Liver (tissue), 8 donors: ENCODE measurements at regions not wholly inside any gene's neighbourhood (a gene's known extent, or its start where the extent isn't known, plus 50 kb on each side); places are given as distances from the start of the nearest gene placed in this dataset.

Source experiments
- DNase-seq: peaks from one replicate; pipeline ENCODE4 v3.0.0-alpha.2; 2017; ENCODE audit warnings: low spot score
- H3K27ac ChIP-seq, 2 donors: one replicate each; pipeline ENCODE4 v1.7.0; 2013; ENCODE audit warnings: inconsistent platforms in 2 of 2, low read length in 2 of 2, control low read depth in 1 of 2, low read depth in 1 of 2, mild to moderate bottlenecking in 1 of 2
- H3K27me3 ChIP-seq, 4 donors: one replicate each; pipeline versions ENCODE4 v1.6.1 to v1.7.0; 2013; ENCODE audit warnings: low read length in 3 of 4, inconsistent platforms in 1 of 4, mild to moderate bottlenecking in 1 of 4, moderate library complexity in 1 of 4; ENCODE audit not compliant: control insufficient read depth in 4 of 4, insufficient read depth in 4 of 4
- H3K36me3 ChIP-seq, 4 donors: one replicate each; pipeline versions ENCODE4 v1.6.1 to v1.7.0; 2013; ENCODE audit warnings: low read length in 3 of 4, mild to moderate bottlenecking in 3 of 4, low read depth in 1 of 4, moderate library complexity in 1 of 4; ENCODE audit not compliant: control insufficient read depth in 4 of 4, insufficient read depth in 3 of 4
- H3K4me1 ChIP-seq, 4 donors: one replicate each; pipeline versions ENCODE4 v1.6.1 to v1.7.0; 2013; ENCODE audit warnings: low read length in 3 of 4, mild to moderate bottlenecking in 3 of 4, moderate library complexity in 1 of 4; ENCODE audit not compliant: control insufficient read depth in 4 of 4, insufficient read depth in 4 of 4
- H3K4me3 ChIP-seq, 3 donors: one replicate each; pipeline versions ENCODE4 v1.6.1 to v1.7.0; 2013; ENCODE audit warnings: low read length in 3 of 3, control low read depth in 1 of 3, low read depth in 1 of 3, mild to moderate bottlenecking in 1 of 3
- H3K9ac ChIP-seq, 2 donors: one replicate each; pipeline ENCODE4 v1.7.0; 2013; ENCODE audit warnings: low read length in 2 of 2, mild to moderate bottlenecking in 2 of 2, moderate library complexity in 2 of 2, control low read depth in 1 of 2, low read depth in 1 of 2
- H3K9me3 ChIP-seq, 4 donors: one replicate each; pipeline versions ENCODE4 v1.6.1 to v1.7.0; 2013; ENCODE audit warnings: low read length in 3 of 4; ENCODE audit not compliant: control insufficient read depth in 4 of 4
- EGR1 ChIP-seq, 2 donors: IDR thresholded peaks; 2 replicates each; pipeline ENCODE4 v1.6.1; 2016 to 2018; ENCODE audit warnings: antibody characterized with exemption in 2 of 2, low read depth in 2 of 2
- FOXA1 ChIP-seq: IDR thresholded peaks from 2 replicates; pipeline ENCODE4 v1.6.1; 2016; ENCODE audit warnings: antibody characterized with exemption
- GABPA ChIP-seq, 2 donors: IDR thresholded peaks in 1 of 2; conservative IDR thresholded peaks in 1 of 2; 2 replicates each; pipeline ENCODE4 v1.6.1; 2016; ENCODE audit warnings: antibody characterized with exemption in 2 of 2, mild to moderate bottlenecking in 1 of 2, moderate library complexity in 1 of 2
- HNF4A ChIP-seq, 2 donors: conservative IDR thresholded peaks; 2 replicates each; pipeline ENCODE4 v1.6.1; 2016; ENCODE audit warnings: antibody characterized with exemption in 2 of 2, mild to moderate bottlenecking in 2 of 2
- HNF4G ChIP-seq: IDR thresholded peaks from 2 replicates; pipeline ENCODE4 v1.6.1; 2016; ENCODE audit warnings: antibody characterized with exemption
- RXRA ChIP-seq, 2 donors: IDR thresholded peaks; 2 replicates each; pipeline ENCODE4 v1.6.1; 2017 to 2018; ENCODE audit warnings: antibody characterized with exemption in 2 of 2, mild to moderate bottlenecking in 1 of 2
- SP1 ChIP-seq: IDR thresholded peaks from 2 replicates; pipeline ENCODE4 v1.6.1; 2018; ENCODE audit warnings: antibody characterized with exemption, mild to moderate bottlenecking
- YY1 ChIP-seq: IDR thresholded peaks from 2 replicates; pipeline ENCODE4 v1.6.1; 2016; ENCODE audit warnings: antibody characterized with exemption, mild to moderate bottlenecking
- WGBS: extraction: QIAGEN DNeasy Blood & Tissue Kit; methylation state at CpG from one replicate; pipeline ENCODE4 v1.1.7; 2013; 5-methylcytosine and 5-hydroxymethylcytosine counted together
- TF ChIP-seq, protein P1 (sequence below): fragments of 150-350 bp; IDR thresholded peaks from 2 replicates; pipeline ENCODE4 v1.5.1; 2017; ENCODE audit warnings: improper control_type of control experiment, low read depth, low read length; ENCODE audit not compliant: missing input control
- TF ChIP-seq, protein P2 (sequence below): IDR thresholded peaks from 2 replicates; pipeline ENCODE4 v1.6.1; 2016; ENCODE audit warnings: antibody characterized with exemption
- TF ChIP-seq, protein P3 (sequence below): IDR thresholded peaks from 2 replicates; pipeline ENCODE4 v1.6.1; 2016; ENCODE audit warnings: antibody characterized with exemption, mild to moderate bottlenecking
- TF ChIP-seq, protein P4 (sequence below): IDR thresholded peaks from 2 replicates; pipeline ENCODE4 v1.6.1; 2016; ENCODE audit warnings: antibody characterized with exemption
- donor health status: healthy.
- donor health status: healthy.
- donor health status: healthy.
- donor health status: healthy.
- donor health status: healthy.

DNA sequence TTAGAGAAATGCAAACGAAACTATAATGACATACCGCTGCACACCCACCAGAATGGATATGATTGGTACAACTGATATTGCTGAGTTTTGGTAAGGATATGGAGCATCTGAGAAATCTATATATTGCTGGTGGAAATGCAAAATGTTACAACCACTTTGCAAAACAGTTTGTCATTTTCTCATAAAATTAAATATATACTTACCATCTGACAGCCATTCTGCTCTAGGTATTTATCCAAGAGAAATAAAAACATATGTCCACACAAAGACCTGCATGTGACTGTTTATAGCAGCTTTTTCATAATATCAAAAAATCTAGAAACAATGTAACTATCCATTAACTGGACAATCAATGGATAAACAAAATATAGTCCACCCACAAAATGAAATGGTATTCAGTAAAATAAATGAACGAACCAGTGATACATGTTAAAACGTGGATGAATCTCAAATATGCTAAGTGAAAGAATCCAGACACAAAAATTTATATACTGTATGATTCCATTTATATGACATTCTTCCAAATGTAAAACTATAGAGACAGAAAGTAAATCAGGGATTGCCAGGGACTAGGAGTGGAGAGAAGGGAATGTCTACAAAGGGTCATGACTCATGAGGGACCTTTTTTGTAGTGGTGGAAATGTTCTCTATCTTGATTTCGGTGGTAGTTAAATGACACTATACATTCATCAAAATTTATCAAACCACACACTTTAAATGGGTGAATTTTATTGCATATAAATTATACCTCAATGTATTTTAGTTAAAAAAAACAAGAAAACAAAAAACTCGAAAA is 312.0 kb upstream of the GLI3 start:
- 72% methylated on average over 6 of the region's 6 CpGs for WGBS
- Histone ChIP-seq H3K36me3 (no peaks in the 10 kb centered on the region), H3K9me3 (peaks cover 0 to 3% (median under 1%) of the 10 kb centered on the region in 4 donors), H3K27ac (no peak overlapping the region), H3K4me1 (no peaks in the 10 kb centered on the region), H3K27me3 (no peaks in the 10 kb centered on the region), H3K9ac (no peak overlapping the region), H3K4me3 (no peak overlapping the region)
- no peak for TF ChIP-seq EGR1 (IDR thresholded peaks at IDR 0.05; ENCODE audit: low read depth in 2 of 2)
- no peak for DNase-seq

DNA sequence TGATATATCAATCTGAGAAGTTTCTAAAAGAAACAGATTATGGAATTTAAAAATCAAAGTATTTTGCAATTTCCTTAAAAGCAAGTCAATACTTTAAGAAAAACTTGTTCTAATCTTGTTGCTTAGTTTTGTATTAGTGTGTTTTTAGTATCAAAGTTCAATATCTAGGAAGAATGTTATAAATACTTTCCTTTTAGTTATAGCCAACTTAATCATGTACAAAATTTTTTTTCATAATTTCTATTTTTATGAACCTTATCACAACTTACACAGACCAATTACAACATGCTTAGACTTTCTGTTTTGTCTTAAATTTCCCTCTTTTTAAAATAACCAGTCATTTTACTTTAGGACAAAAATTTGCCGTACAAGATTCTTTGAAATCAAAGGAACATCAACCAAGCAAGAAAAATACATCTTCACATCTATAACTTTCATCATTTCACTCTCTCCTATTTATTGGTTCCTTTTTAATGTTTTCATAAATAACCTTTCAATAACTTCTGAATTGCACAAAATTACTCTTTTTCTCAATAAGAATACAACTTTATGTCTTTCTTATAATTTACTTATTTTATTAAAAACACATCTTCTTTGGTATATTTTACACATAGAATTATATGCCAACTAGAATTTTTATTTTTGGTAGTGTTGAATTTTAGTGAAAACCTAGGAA is 308.2 kb upstream of the GLI3 start:
- 71% methylated on average over 1 of the region's 1 CpG for WGBS
- H3K27me3 ChIP-seq: no peaks in the 10 kb centered on the region
- TF ChIP-seq HNF4G (no peak), RXRA (IDR thresholded peaks at IDR 0.05) (no peak), YY1 (no peak), HNF4A (conservative IDR thresholded peaks at IDR 0.05) (no peak), SP1 (no peak), FOXA1 (no peak), GABPA (IDR thresholded peaks at IDR 0.05 in 1 of 2, conservative IDR thresholded peaks at IDR 0.05 in 1 of 2) (no peak)
- TF ChIP-seq, protein P1, sequence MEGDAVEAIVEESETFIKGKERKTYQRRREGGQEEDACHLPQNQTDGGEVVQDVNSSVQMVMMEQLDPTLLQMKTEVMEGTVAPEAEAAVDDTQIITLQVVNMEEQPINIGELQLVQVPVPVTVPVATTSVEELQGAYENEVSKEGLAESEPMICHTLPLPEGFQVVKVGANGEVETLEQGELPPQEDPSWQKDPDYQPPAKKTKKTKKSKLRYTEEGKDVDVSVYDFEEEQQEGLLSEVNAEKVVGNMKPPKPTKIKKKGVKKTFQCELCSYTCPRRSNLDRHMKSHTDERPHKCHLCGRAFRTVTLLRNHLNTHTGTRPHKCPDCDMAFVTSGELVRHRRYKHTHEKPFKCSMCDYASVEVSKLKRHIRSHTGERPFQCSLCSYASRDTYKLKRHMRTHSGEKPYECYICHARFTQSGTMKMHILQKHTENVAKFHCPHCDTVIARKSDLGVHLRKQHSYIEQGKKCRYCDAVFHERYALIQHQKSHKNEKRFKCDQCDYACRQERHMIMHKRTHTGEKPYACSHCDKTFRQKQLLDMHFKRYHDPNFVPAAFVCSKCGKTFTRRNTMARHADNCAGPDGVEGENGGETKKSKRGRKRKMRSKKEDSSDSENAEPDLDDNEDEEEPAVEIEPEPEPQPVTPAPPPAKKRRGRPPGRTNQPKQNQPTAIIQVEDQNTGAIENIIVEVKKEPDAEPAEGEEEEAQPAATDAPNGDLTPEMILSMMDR: no peak
- TF ChIP-seq, protein P2, sequence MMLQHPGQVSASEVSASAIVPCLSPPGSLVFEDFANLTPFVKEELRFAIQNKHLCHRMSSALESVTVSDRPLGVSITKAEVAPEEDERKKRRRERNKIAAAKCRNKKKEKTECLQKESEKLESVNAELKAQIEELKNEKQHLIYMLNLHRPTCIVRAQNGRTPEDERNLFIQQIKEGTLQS: no peak
- TF ChIP-seq, protein P3, sequence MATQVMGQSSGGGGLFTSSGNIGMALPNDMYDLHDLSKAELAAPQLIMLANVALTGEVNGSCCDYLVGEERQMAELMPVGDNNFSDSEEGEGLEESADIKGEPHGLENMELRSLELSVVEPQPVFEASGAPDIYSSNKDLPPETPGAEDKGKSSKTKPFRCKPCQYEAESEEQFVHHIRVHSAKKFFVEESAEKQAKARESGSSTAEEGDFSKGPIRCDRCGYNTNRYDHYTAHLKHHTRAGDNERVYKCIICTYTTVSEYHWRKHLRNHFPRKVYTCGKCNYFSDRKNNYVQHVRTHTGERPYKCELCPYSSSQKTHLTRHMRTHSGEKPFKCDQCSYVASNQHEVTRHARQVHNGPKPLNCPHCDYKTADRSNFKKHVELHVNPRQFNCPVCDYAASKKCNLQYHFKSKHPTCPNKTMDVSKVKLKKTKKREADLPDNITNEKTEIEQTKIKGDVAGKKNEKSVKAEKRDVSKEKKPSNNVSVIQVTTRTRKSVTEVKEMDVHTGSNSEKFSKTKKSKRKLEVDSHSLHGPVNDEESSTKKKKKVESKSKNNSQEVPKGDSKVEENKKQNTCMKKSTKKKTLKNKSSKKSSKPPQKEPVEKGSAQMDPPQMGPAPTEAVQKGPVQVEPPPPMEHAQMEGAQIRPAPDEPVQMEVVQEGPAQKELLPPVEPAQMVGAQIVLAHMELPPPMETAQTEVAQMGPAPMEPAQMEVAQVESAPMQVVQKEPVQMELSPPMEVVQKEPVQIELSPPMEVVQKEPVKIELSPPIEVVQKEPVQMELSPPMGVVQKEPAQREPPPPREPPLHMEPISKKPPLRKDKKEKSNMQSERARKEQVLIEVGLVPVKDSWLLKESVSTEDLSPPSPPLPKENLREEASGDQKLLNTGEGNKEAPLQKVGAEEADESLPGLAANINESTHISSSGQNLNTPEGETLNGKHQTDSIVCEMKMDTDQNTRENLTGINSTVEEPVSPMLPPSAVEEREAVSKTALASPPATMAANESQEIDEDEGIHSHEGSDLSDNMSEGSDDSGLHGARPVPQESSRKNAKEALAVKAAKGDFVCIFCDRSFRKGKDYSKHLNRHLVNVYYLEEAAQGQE: no peak
- TF ChIP-seq, protein P4, sequence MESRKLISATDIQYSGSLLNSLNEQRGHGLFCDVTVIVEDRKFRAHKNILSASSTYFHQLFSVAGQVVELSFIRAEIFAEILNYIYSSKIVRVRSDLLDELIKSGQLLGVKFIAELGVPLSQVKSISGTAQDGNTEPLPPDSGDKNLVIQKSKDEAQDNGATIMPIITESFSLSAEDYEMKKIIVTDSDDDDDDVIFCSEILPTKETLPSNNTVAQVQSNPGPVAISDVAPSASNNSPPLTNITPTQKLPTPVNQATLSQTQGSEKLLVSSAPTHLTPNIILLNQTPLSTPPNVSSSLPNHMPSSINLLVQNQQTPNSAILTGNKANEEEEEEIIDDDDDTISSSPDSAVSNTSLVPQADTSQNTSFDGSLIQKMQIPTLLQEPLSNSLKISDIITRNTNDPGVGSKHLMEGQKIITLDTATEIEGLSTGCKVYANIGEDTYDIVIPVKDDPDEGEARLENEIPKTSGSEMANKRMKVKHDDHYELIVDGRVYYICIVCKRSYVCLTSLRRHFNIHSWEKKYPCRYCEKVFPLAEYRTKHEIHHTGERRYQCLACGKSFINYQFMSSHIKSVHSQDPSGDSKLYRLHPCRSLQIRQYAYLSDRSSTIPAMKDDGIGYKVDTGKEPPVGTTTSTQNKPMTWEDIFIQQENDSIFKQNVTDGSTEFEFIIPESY: no peak
- H3K9ac ChIP-seq: no peak overlapping the region
- no peak overlapping the region for H3K4me3 ChIP-seq
- no peak overlapping the region for H3K27ac ChIP-seq
- no peak for DNase-seq
- H3K36me3 ChIP-seq: no peaks in the 10 kb centered on the region
- H3K4me1 ChIP-seq: no peaks in the 10 kb centered on the region
- H3K9me3 ChIP-seq: no peaks in the 10 kb centered on the region
